Retinal pigment epithelial cell (primary cell): ENCODE measurements at regions not wholly inside any gene's neighbourhood (a gene's known extent, or its start where the extent isn't known, plus 50 kb on each side); places are given as distances from the start of the nearest gene placed in this dataset.

Experiments
- DNase-seq: peaks from one replicate; pipeline ENCODE4 v3.0.0-alpha.2; 2010; ENCODE audit warnings: low read depth
- H3K4me3 ChIP-seq: 2 replicates; pipeline ENCODE4 v1.5.1; 2011; ENCODE audit warnings: mild to moderate bottlenecking, low read length, control low read depth, moderate library complexity
- TF ChIP-seq, protein P1 (sequence below): conservative IDR thresholded peaks from 2 replicates; pipeline ENCODE4 v1.5.1; 2011; ENCODE audit warnings: low read depth, low read length, control low read depth, inconsistent platforms

DNA sequence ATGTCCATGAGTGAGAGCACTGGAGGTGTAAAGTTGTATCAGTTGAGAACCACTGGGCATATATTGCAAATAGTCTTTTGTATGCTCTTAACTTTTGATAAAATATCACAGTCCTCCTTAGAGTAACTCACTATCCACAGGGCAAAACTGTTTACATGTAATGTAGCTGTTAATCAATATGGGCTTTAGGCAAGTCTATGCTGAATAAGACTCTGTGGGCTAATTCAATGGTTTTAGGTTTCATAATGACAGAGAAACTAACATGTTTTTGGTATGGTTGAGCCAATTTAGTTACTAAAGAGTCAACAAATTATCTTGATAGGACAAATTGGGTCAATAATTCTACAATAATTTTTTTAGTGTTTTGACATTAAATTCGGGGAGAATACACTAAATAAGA lies 1134.9 kb upstream of the FAM98A start:
- no peak for DNase-seq
- TF ChIP-seq, protein P1, sequence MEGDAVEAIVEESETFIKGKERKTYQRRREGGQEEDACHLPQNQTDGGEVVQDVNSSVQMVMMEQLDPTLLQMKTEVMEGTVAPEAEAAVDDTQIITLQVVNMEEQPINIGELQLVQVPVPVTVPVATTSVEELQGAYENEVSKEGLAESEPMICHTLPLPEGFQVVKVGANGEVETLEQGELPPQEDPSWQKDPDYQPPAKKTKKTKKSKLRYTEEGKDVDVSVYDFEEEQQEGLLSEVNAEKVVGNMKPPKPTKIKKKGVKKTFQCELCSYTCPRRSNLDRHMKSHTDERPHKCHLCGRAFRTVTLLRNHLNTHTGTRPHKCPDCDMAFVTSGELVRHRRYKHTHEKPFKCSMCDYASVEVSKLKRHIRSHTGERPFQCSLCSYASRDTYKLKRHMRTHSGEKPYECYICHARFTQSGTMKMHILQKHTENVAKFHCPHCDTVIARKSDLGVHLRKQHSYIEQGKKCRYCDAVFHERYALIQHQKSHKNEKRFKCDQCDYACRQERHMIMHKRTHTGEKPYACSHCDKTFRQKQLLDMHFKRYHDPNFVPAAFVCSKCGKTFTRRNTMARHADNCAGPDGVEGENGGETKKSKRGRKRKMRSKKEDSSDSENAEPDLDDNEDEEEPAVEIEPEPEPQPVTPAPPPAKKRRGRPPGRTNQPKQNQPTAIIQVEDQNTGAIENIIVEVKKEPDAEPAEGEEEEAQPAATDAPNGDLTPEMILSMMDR, result no peak
- no peak overlapping the region for H3K4me3 ChIP-seq

DNA sequence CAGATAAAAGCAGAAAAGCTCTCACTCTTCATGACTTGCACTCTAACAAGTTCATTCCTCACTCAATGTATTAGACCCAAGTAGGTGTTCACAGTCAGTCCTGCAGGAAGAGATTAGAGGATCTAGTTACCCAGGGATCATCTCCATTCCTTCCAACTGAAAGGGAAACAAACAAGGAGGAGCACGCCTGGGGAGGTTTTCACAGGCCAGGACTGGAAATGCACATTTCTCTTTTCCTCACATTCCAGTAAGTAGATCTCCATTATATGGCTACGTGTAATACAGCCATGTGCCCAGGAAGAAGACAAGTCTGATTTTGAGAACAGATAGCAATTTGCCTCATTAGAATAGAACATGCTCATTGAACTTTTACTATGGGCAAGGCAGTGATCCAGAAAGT lies 1132.2 kb upstream of the FAM98A start:
- TF ChIP-seq, protein P1, result no peak
- DNase-seq, result no peak
- no peak overlapping the region for H3K4me3 ChIP-seq

DNA sequence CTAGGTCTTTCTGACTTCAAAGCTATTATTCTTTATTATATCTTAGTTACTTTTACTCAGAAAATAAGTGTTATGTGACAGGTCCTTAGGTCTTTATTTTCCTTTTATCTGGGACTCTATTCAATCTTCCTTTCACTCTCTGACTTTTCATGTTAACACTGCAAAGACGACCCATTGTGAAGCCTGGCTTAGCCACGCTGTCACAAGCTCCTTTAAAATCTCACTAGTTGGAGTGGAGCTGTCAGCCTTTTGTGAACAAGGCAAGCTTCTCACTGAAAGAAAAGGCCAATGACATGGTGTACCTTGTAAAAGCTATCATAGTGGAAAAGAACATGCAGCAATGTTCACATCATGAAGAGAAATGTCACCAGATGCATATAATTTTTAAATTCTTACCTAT lies 1130.7 kb upstream of the FAM98A start:
- TF ChIP-seq, protein P1, result no peak

DNA sequence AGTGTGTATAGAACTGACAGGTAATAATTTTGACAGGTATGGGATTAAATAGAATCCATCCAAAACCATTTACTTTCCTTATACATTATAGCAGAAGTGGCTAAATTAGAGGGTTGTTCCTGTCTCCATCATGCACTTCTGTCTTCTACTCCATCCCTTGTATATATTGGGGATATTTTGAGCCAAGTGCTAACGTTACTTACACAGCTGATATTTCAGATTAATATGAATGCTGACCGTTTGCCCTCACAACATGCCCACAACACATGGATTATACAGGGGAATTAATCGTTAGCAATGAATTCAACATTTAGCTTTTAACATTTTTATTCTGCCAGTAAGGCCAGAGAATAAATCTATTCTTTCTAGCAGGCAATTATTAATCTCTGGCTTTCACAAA lies 1125.0 kb upstream of the FAM98A start:
- DNase-seq, result no peak
- TF ChIP-seq, protein P1, result no peak
- no peak overlapping the region for H3K4me3 ChIP-seq

More for the DNA sequence above, 1130.7 kb upstream of the FAM98A start:
- DNase-seq, result no peak
- no peak overlapping the region for H3K4me3 ChIP-seq

DNA sequence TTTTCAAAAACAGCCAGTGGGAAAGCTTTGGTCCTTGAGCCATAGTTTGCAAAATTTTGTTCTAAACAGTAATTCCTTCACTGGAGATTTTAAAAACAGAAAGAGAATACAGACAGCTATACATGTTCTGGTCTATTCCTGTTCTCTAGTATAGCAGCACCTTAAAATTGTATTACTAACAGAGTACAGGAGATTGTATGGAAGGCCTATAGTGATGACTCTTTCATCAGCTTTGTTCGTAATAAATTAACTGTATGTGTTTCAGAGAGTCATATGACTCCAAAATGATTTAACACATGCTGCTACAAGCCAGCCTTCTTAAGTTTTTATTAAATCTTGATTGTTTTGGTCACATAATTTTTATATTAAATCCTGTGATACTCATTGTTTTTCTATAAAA lies 1124.6 kb upstream of the FAM98A start:
- H3K4me3 ChIP-seq, result no peak overlapping the region
- DNase-seq, result no peak
- TF ChIP-seq, protein P1, result no peak

DNA sequence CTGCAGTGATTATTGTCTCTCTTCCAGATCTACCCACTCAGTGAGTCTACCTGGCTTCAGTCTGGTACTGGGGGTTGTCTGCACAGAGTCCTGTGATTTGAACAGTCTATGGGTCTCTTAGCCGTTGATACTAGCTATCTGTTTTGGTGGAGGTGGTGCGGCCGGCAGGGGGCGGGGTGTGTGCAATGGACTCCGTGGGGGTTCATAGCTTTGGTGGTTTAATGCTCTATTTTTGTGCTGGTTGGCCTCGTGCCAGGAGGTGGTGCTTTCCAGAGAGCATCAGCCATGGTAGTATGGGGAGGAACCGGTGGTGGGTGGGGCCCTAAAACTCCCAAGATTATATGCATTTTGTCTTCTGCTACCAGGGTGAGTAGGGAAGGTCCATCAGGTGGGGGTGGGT lies 1120.1 kb upstream of the FAM98A start:
- DNase-seq, result no peak
- TF ChIP-seq, protein P1, result no peak
- H3K4me3 ChIP-seq, result no peak overlapping the region

DNA sequence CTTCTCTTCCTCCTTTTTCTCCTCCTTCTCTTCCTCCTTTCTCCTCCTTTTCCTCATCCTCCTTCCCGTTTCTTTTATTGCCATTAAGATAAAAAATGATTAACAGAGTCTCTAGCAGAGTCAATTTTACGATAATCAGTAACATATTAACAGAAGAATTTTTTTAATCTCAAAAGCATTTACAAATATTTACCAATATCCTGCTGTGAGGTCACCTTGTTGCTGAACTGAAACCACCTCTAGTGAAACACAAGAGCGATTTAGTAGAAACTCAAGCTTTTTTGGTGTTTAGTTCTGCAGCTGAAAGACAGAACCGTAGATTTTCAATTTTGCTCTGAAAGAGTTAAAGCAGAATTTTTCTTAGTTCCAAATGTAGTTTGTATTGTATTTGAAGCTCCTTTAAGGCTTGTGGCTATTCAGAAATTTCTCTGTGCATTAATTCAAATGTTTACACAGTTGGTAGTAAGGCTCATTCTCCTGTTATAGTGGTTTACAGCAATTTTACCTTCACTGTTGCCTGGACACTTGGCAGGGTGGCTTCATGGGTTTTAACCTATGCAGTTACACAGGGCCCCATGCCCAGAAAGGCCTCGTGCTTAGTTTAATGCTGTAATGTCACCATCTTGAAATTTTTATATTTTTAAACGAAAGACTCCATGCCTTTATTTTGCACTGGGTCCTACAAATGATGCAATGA lies 1106.6 kb upstream of the FAM98A start:
- no peak for DNase-seq
- TF ChIP-seq, protein P1, result no peak
- H3K4me3 ChIP-seq, result no peak overlapping the region
